ENCODE measurements at regions not wholly inside any gene's neighbourhood (a gene's known extent, or its start where the extent isn't known, plus 50 kb on each side); places are given as distances from the start of the nearest gene placed in this dataset.
A peak's percentile ranks its signal among the peaks of the same experiment; 100 is the strongest.

GRCh38 chr1:84742653-84743052 lies 52.4 kb upstream of the SSX2IP start:
- H3K9me3 Mint-ChIP-seq, result no peaks in the 10 kb centered on the region
- peaks cover 36% of the 10 kb centered on the region for H3K4me1 Mint-ChIP-seq
- CTCF ChIA-PET, result interaction anchor here (0.7 kb wide), 1 partner anchor 18 kb away, joined by 3 read pairs; no protein-coding TSS in a partner anchor
- TF ChIP-seq JAZF1 (CRISPR knock-in tag; IDR thresholded peaks at IDR 0.05) (no peak), ZNF671 (CRISPR knock-in tag; IDR thresholded peaks at IDR 0.05) (no peak), ZNF219 (CRISPR knock-in tag; IDR thresholded peaks at IDR 0.05; ENCODE audit: borderline replicate concordance) (no peak), ZNF416 (CRISPR knock-in tag; IDR thresholded peaks at IDR 0.05) (no peak), CREB1 (CRISPR knock-in tag; IDR thresholded peaks at IDR 0.05) (no peak), SMAD4 (CRISPR knock-in tag; IDR thresholded peaks at IDR 0.05) (no peak), MXD4 (CRISPR knock-in tag; IDR thresholded peaks at IDR 0.05; ENCODE audit: borderline replicate concordance) (no peak), MYBL2 (CRISPR knock-in tag; IDR thresholded peaks at IDR 0.05) (no peak), ZNF232 (CRISPR knock-in tag; IDR thresholded peaks at IDR 0.05) (no peak), ATF1 (CRISPR knock-in tag; IDR thresholded peaks at IDR 0.05) (no peak), SMAD3 (CRISPR knock-in tag; IDR thresholded peaks at IDR 0.05; ENCODE audit: borderline replicate concordance) (no peak), ETV6 (CRISPR knock-in tag; IDR thresholded peaks at IDR 0.05) (no peak), ZNF281 (CRISPR knock-in tag; IDR thresholded peaks at IDR 0.05) (no peak)
- POLR2A ChIA-PET, result no interaction called here
- H3K36me3 Mint-ChIP-seq, result no peaks in the 10 kb centered on the region
- no peak overlapping the region for H3K4me3 Mint-ChIP-seq
- no peak overlapping the region for H3K27ac Mint-ChIP-seq
- H3K27me3 Mint-ChIP-seq (ENCODE audit: low read depth), result no peaks in the 10 kb centered on the region
- ATAC-seq (no peak), DNase-seq (ENCODE audit: low spot score) (no peak)

GRCh38 chr1:84740050-84740714 lies 49.9 kb upstream of the SSX2IP start:
- DNase-seq (ENCODE audit: low spot score), result no peak
- H3K36me3 Mint-ChIP-seq, result no peaks in the 10 kb centered on the region
- no peaks in the 10 kb centered on the region for H3K27me3 Mint-ChIP-seq (ENCODE audit: low read depth)
- no peaks in the 10 kb centered on the region for H3K9me3 Mint-ChIP-seq
- H3K4me1 Mint-ChIP-seq, result peaks cover 36% of the 10 kb centered on the region
- peak; percentile 79 for ATAC-seq
- no peak overlapping the region for H3K27ac Mint-ChIP-seq
- POLR2A ChIA-PET, result interaction anchor here (0.7 to 0.8 kb wide), 2 partner anchors 17 to 49 kb away, joined by 3 to 4 read pairs; partner anchors contain the start of gene SSX2IP
- no peak for TF ChIP-seq MYBL2 (CRISPR knock-in tag; IDR thresholded peaks at IDR 0.05)
- no peak for TF ChIP-seq ATF6 (CRISPR knock-in tag; IDR thresholded peaks at IDR 0.05)
- TF ChIP-seq SOX15 (CRISPR knock-in tag; IDR thresholded peaks at IDR 0.05), result no peak
- no peak for TF ChIP-seq ZNF121 (CRISPR knock-in tag; IDR thresholded peaks at IDR 0.05)
- peak; percentile 83 for TF ChIP-seq USF2 (CRISPR knock-in tag; IDR thresholded peaks at IDR 0.05)
- TF ChIP-seq ATF1 (CRISPR knock-in tag; IDR thresholded peaks at IDR 0.05), result no peak
- TF ChIP-seq USF1 (CRISPR knock-in tag; IDR thresholded peaks at IDR 0.05), result peak; percentile 65; the same call in 1 of the 2 replicates
- TF ChIP-seq ETV6 (CRISPR knock-in tag; IDR thresholded peaks at IDR 0.05), result no peak
- TF ChIP-seq ZNF396 (CRISPR knock-in tag; IDR thresholded peaks at IDR 0.05; ENCODE audit: borderline replicate concordance), result no peak
- no peak for TF ChIP-seq PREB (CRISPR knock-in tag; IDR thresholded peaks at IDR 0.05; ENCODE audit: borderline replicate concordance)
- no peak for TF ChIP-seq TP53 (CRISPR knock-in tag; IDR thresholded peaks at IDR 0.05)
- CTCF ChIA-PET, result interaction anchor here (0.7 to 8.3 kb wide), 10 partner anchors 13 to 71 kb away, joined by 3 to 77 read pairs (median 4); no protein-coding TSS in a partner anchor
- no peak overlapping the region for H3K4me3 Mint-ChIP-seq

Measured in WTC11 (cell line).